ENCODE measurements at regions not wholly inside any gene's neighbourhood (a gene's known extent, or its start where the extent isn't known, plus 50 kb on each side); places are given as distances from the start of the nearest gene placed in this dataset.

GRCh38 chrX:40514376-40514775, 66.4 kb upstream of the ATP6AP2 start:
- no peaks in the 10 kb centered on the region for H3K4me1 ChIP-seq (replicated peaks; ENCODE audit: insufficient read depth)
- TF ChIP-seq EZH2 (IDR thresholded peaks at IDR 0.05; ENCODE audit: low read depth), result no peak
- no peak for TF ChIP-seq CTCF (conservative IDR thresholded peaks at IDR 0.05)
- POLR2A ChIA-PET (ENCODE audit: unreplicated experiment), result no interaction called here
- H3K79me2 ChIP-seq (ENCODE audit: low read depth), result no peaks in the 10 kb centered on the region
- no peaks in the 10 kb centered on the region for H3K9me2 ChIP-seq (ENCODE audit: insufficient read depth)
- no peaks in the 10 kb centered on the region for H3K36me3 ChIP-seq (ENCODE audit: low read depth)
- CTCF ChIA-PET, result no interaction called here
- no peaks in the 10 kb centered on the region for H4K20me1 ChIP-seq (ENCODE audit: insufficient read depth)
- intact Hi-C loops (cut with micrococcal nuclease; ENCODE audit: unreplicated experiment), result no loop called here
- no peak overlapping the region for H3K4me2 ChIP-seq
- H3K27ac ChIP-seq, result no peak overlapping the region
- no peak overlapping the region for H2AFZ ChIP-seq
- no peaks in the 10 kb centered on the region for H3K27me3 ChIP-seq (ENCODE audit: insufficient read depth, low read depth)
- H3K9me3 ChIP-seq (ENCODE audit: insufficient read depth, low read depth), result no peaks in the 10 kb centered on the region
- H3K4me3 ChIP-seq, result no peak overlapping the region
- no peaks in the 10 kb centered on the region for H3F3A ChIP-seq (ENCODE audit: insufficient read depth, low read depth)
- peak in 1 of 2 experiments; percentile 45 for DNase-seq
- no TSS peak for BruUV-seq (replicated peaks)

GRCh38 chrX:40513835-40514234, 66.9 kb upstream of the ATP6AP2 start:
- TF ChIP-seq EZH2 (IDR thresholded peaks at IDR 0.05; ENCODE audit: low read depth) (no peak), CTCF (conservative IDR thresholded peaks at IDR 0.05) (no peak)
- no peaks in the 10 kb centered on the region for H3K27me3 ChIP-seq (ENCODE audit: insufficient read depth, low read depth)
- no peak overlapping the region for H3K27ac ChIP-seq
- H2AFZ ChIP-seq, result no peak overlapping the region
- no peaks in the 10 kb centered on the region for H3K4me1 ChIP-seq (replicated peaks; ENCODE audit: insufficient read depth)
- ChIA-PET CTCF (no interaction called here), POLR2A (ENCODE audit: unreplicated experiment) (no interaction called here)
- H3F3A ChIP-seq (ENCODE audit: insufficient read depth, low read depth), result no peaks in the 10 kb centered on the region
- no peaks in the 10 kb centered on the region for H4K20me1 ChIP-seq (ENCODE audit: insufficient read depth)
- intact Hi-C loops (cut with micrococcal nuclease; ENCODE audit: unreplicated experiment), result no loop called here
- H3K4me3 ChIP-seq, result no peak overlapping the region
- no TSS peak for BruUV-seq (replicated peaks)
- no peaks in the 10 kb centered on the region for H3K9me2 ChIP-seq (ENCODE audit: insufficient read depth)
- H3K36me3 ChIP-seq (ENCODE audit: low read depth), result no peaks in the 10 kb centered on the region
- no peak overlapping the region for H3K4me2 ChIP-seq
- H3K9me3 ChIP-seq (ENCODE audit: insufficient read depth, low read depth), result no peaks in the 10 kb centered on the region
- H3K79me2 ChIP-seq (ENCODE audit: low read depth), result no peaks in the 10 kb centered on the region
- DNase-seq, result no peak

GRCh38 chrX:40513012-40513411, 67.8 kb upstream of the ATP6AP2 start:
- H3K4me2 ChIP-seq, result no peak overlapping the region
- no peaks in the 10 kb centered on the region for H3K79me2 ChIP-seq (ENCODE audit: low read depth)
- H3F3A ChIP-seq (ENCODE audit: insufficient read depth, low read depth), result no peaks in the 10 kb centered on the region
- H2AFZ ChIP-seq, result no peak overlapping the region
- BruUV-seq (replicated peaks), result no TSS peak
- no peak for DNase-seq
- TF ChIP-seq EZH2 (IDR thresholded peaks at IDR 0.05; ENCODE audit: low read depth), result no peak
- no peak for TF ChIP-seq CTCF (conservative IDR thresholded peaks at IDR 0.05)
- no peaks in the 10 kb centered on the region for H3K9me3 ChIP-seq (ENCODE audit: insufficient read depth, low read depth)
- H3K27me3 ChIP-seq (ENCODE audit: insufficient read depth, low read depth), result no peaks in the 10 kb centered on the region
- ChIA-PET POLR2A (ENCODE audit: unreplicated experiment) (no interaction called here), CTCF (no interaction called here)
- intact Hi-C loops (cut with micrococcal nuclease; ENCODE audit: unreplicated experiment), result no loop called here
- H3K9me2 ChIP-seq (ENCODE audit: insufficient read depth), result no peaks in the 10 kb centered on the region
- H4K20me1 ChIP-seq (ENCODE audit: insufficient read depth), result no peaks in the 10 kb centered on the region
- no peak overlapping the region for H3K4me3 ChIP-seq
- H3K4me1 ChIP-seq (replicated peaks; ENCODE audit: insufficient read depth), result no peaks in the 10 kb centered on the region
- H3K27ac ChIP-seq, result no peak overlapping the region
- no peaks in the 10 kb centered on the region for H3K36me3 ChIP-seq (ENCODE audit: low read depth)

All from PC-9 (cell line).